ENCODE measurements at regions not wholly inside any gene's neighbourhood (a gene's known extent, or its start where the extent isn't known, plus 50 kb on each side); places are given as distances from the start of the nearest gene placed in this dataset.

DNA sequence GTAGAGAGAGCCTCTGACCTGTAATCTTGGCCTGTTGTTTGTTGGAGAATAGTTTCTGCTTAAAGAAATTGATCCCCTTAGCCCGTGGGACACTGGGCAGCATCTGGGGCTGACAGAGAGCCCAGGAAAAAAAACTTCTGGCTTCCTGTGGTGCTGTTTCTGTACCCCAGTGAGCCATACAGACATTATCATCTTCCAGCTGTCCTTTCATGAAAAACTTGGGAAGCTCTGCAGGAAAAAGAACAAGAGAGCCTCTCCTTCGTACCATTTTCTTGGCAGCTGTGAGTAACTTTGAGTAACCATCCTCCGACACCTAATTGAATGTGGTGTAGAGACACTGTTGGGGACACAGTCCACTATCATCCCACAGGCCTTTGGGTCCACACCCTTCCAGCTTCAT lies 333.0 kb downstream of the SHQ1 start:
- DNase-seq, result no peak

More for the DNA sequence above, 333.0 kb downstream of the SHQ1 start:
- Histone ChIP-seq H3K18ac (ENCODE audit: insufficient read length, low read depth, low read length) (no peak overlapping the region), H3K4me2 (ENCODE audit: insufficient read depth, insufficient read length, low read length) (no peak overlapping the region), H2BK20ac (ENCODE audit: low read depth, low read length, poor library complexity, severe bottlenecking) (no peak overlapping the region), H3K9ac (ENCODE audit: extremely low read depth, insufficient read length, low read length) (no peak overlapping the region), H3K9me3 (ENCODE audit: control insufficient read depth, low read depth, low read length) (no peaks in the 10 kb centered on the region), H3K56ac (ENCODE audit: insufficient read length, low read depth, low read length) (no peak overlapping the region), H3T11ph (ENCODE audit: low read length) (no peak overlapping the region), H2BK15ac (ENCODE audit: low read depth, low read length) (no peak overlapping the region), H3K23me2 (ENCODE audit: insufficient read length, low read depth, low read length, poor library complexity, severe bottlenecking) (no peaks in the 10 kb centered on the region), H3K27me3 (ENCODE audit: insufficient read depth, low read length) (no peaks in the 10 kb centered on the region), H3K23ac (ENCODE audit: insufficient read length, low read depth, low read length) (no peak overlapping the region), H2AFZ (ENCODE audit: low read length) (no peak overlapping the region), H3K79me1 (ENCODE audit: insufficient read depth, low read depth, low read length, poor library complexity, severe bottlenecking) (no peaks in the 10 kb centered on the region), H4K8ac (replicated peaks; ENCODE audit: insufficient read length, low read depth, low read length) (no peak overlapping the region), H3K4ac (ENCODE audit: low read depth, low read length) (no peak overlapping the region), H3K14ac (ENCODE audit: insufficient read depth, low read length) (no peak overlapping the region), H2AK5ac (ENCODE audit: insufficient read length, low read length) (no peak overlapping the region), H3K27ac (ENCODE audit: insufficient read length, low read depth, low read length) (no peak overlapping the region), H4K91ac (ENCODE audit: insufficient read length, low read depth, low read length) (no peak overlapping the region), H4K5ac (ENCODE audit: insufficient read length, low read depth, low read length) (no peak overlapping the region), H2BK12ac (ENCODE audit: insufficient read length, low read depth, low read length) (no peak overlapping the region), H2BK5ac (ENCODE audit: insufficient read length, low read length) (no peak overlapping the region), H3K79me2 (ENCODE audit: insufficient read depth, low read length) (no peaks in the 10 kb centered on the region), H3K4me1 (ENCODE audit: insufficient read depth, low read length) (no peaks in the 10 kb centered on the region), H4K20me1 (ENCODE audit: control insufficient read depth, insufficient read depth, insufficient read length) (no peaks in the 10 kb centered on the region), H2BK120ac (ENCODE audit: low read depth, low read length, poor library complexity, severe bottlenecking) (no peak overlapping the region)
- H3K27me3 Mint-ChIP-seq (ENCODE audit: low read depth), result no peaks in the 10 kb centered on the region
- no peak overlapping the region for H3K27ac Mint-ChIP-seq
- WGBS (ENCODE audit: extremely low coverage, insufficient read length, low lambda C conversion rate), result no CpG with 5 or more reads among the region's 3 CpGs
- H3K4me3 Mint-ChIP-seq, result no peak overlapping the region
- no peaks in the 10 kb centered on the region for H3K9me3 Mint-ChIP-seq
- H3K36me3 Mint-ChIP-seq (ENCODE audit: insufficient read depth in 1 of 3, low read depth in 3 of 3), result no peaks in the 10 kb centered on the region
- 0 out of 4 replicates have a peak, but pooled peaks cover 0 to 2% of the 10 kb centered on the region in 2 experiments for H3K4me1 Mint-ChIP-seq
- TF ChIP-seq, protein P1, sequence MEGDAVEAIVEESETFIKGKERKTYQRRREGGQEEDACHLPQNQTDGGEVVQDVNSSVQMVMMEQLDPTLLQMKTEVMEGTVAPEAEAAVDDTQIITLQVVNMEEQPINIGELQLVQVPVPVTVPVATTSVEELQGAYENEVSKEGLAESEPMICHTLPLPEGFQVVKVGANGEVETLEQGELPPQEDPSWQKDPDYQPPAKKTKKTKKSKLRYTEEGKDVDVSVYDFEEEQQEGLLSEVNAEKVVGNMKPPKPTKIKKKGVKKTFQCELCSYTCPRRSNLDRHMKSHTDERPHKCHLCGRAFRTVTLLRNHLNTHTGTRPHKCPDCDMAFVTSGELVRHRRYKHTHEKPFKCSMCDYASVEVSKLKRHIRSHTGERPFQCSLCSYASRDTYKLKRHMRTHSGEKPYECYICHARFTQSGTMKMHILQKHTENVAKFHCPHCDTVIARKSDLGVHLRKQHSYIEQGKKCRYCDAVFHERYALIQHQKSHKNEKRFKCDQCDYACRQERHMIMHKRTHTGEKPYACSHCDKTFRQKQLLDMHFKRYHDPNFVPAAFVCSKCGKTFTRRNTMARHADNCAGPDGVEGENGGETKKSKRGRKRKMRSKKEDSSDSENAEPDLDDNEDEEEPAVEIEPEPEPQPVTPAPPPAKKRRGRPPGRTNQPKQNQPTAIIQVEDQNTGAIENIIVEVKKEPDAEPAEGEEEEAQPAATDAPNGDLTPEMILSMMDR (conservative IDR thresholded peaks at IDR 0.05), result no peak

All from H9 (cell line).